ENCODE measurements at regions not wholly inside any gene's neighbourhood (a gene's known extent, or its start where the extent isn't known, plus 50 kb on each side); places are given as distances from the start of the nearest gene placed in this dataset.

DNA sequence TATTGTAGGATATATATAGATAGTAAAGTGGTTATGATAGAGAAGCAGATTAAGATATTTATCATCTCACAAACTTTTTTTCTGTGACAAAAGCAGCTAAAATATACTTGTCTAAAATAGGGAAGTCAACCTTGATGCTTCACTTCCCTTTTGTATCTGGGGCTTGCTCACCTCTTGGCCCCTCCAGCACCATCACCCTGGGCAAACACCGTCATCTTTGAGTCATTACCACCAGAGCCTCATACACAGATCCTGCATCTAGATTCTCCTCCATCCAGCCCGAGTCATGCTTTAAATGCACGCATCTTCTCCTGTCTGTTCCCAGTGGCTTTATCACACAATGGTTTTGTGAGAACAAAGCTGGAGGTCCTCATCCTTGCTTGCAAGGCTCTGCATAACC is 1062.7 kb upstream of the EEF2KMT start:
- ATAC-seq (ENCODE audit: low FRiP score) (no peak), DNase-seq (ENCODE audit: low spot score) (no peak)
- TF ChIP-seq, protein P1, sequence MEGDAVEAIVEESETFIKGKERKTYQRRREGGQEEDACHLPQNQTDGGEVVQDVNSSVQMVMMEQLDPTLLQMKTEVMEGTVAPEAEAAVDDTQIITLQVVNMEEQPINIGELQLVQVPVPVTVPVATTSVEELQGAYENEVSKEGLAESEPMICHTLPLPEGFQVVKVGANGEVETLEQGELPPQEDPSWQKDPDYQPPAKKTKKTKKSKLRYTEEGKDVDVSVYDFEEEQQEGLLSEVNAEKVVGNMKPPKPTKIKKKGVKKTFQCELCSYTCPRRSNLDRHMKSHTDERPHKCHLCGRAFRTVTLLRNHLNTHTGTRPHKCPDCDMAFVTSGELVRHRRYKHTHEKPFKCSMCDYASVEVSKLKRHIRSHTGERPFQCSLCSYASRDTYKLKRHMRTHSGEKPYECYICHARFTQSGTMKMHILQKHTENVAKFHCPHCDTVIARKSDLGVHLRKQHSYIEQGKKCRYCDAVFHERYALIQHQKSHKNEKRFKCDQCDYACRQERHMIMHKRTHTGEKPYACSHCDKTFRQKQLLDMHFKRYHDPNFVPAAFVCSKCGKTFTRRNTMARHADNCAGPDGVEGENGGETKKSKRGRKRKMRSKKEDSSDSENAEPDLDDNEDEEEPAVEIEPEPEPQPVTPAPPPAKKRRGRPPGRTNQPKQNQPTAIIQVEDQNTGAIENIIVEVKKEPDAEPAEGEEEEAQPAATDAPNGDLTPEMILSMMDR (IDR thresholded peaks at IDR 0.05) = no peak

DNA sequence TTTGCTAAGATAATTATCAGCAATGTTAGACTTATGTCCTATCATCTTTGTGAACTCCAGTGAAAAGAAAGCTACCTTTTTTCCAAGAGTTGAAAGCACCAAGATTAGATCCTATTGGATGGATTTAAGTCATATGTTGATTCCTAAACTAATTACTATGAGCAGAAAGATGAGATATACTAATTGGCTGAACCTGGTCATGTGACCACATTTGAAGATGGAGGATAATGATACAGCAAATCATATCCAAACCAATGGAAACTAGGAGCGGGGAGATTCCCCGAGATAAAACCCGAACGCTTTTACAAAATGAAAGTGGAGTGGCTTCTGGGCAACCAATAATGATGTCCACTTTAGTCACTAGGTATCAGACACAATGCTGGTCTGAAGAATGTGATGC is 1060.2 kb upstream of the EEF2KMT start:
- TF ChIP-seq, protein P1 (IDR thresholded peaks at IDR 0.05) = no peak
- ATAC-seq (ENCODE audit: low FRiP score) (no peak), DNase-seq (ENCODE audit: low spot score) (no peak)

DNA sequence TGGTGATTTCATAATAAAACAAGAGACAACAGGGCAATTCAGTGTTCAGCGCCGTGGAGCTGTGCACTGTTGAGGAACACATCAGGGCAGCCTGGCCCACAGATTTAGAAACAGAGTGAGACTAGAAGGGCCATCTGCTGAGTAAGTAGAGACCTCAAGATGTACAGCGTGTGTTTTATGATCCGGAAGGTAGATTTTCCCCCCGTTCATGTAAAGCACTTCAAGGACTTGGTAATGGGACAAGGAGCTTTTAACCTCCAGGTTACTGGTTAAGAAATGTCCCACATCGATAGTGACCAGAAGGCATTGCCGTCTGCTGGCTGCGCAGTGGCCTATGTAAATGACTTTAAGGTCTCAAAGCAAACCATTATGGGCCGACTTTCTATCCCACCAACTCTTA is 1057.7 kb upstream of the EEF2KMT start:
- ATAC-seq (ENCODE audit: low FRiP score) = no peak
- TF ChIP-seq, protein P1 (IDR thresholded peaks at IDR 0.05) = no peak
- no peak for DNase-seq (ENCODE audit: low spot score)

DNA sequence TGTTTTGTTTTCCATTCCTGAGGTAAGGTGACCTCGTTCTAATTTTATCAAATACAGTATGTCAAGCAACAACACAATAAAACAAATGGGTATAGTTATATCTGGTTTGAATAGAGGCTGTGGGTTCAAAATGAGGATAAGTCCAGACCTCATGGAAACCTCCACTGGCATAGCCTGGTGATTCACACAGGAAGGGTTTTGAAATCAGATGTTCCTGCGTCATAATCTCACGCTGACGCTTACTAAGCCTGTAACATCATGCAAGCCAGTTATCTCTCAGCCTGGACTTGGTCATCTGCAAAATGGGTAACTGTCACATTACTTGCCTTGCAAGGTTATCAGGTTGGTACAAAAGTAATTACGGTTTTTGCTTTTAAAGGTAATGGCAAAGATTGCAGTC is 1056.3 kb upstream of the EEF2KMT start:
- TF ChIP-seq, protein P1 (IDR thresholded peaks at IDR 0.05) = no peak
- ATAC-seq (ENCODE audit: low FRiP score) (no peak), DNase-seq (ENCODE audit: low spot score) (no peak)

DNA sequence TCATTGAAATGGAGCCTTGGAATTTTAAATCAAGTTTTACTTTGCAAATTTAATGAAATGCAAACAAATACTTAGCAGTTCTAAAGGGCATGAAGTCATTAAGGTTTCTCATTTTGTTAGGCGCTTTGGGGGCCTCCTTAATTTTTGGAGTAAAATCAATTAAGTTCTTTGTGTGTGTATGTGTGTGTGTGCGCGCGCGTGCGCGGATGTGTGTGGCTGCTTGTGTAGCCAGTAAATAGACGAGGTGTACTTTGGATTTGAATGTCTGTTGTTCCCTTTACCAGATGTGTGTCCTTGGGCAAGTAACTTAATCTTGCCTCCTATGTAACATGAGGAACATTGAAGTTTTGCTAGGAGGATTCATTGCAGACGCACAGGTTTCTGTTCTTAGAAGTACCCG is 1051.4 kb upstream of the EEF2KMT start:
- TF ChIP-seq, protein P1 (IDR thresholded peaks at IDR 0.05) = no peak
- no peak for DNase-seq (ENCODE audit: low spot score)
- no peak for ATAC-seq (ENCODE audit: low FRiP score)

DNA sequence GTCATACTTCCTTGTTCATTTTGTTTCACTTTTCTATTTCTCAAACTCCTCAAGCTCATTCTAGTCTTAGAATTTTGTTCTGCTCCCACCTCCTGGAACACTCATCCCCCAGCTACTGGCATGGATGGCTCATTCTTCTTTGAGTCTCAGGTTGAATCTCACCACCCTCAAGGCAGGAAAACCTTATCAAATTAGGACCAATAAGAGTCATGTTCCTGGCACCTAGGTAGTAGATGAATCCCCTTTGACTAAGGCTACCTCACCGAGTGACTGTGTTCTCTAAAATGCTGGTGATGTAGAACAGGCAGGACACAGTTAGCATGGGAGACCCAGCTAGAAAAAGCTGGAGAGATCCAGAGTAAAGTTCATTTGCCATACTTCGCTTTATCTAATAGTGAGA is 1050.8 kb upstream of the EEF2KMT start:
- ATAC-seq (ENCODE audit: low FRiP score) = no peak
- DNase-seq (ENCODE audit: low spot score) = no peak
- TF ChIP-seq, protein P1 (IDR thresholded peaks at IDR 0.05) = no peak

DNA sequence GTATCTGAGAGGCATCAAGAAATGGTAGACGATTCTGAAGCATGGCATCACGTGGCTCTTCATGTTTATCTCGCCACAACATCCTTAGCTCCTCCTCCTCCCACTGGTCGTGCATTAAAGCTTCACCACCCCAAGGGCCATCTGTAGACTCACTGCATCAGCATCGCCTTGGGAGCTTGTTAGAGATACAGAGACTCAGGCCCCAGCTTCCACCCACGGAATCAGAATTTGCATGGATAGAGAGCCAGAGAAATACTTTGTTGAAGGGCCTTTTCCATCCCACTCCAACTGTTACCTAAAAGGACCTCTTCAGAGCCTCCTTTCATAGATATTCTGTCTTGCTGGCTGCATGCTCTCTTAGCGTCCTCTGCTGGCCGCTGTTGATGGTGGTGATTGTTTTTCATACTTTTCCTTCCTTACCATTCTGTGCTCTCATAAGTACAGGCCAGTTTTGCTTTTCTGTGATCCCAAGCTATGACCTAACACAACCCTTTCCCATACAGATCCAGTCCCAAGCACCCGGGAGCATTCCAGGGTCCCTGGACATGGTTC is 1049.4 kb upstream of the EEF2KMT start:
- TF ChIP-seq, protein P1 (IDR thresholded peaks at IDR 0.05) = no peak
- no peak for ATAC-seq (ENCODE audit: low FRiP score)
- no peak for DNase-seq (ENCODE audit: low spot score)
